Upper lobe of left lung (tissue), 4 donors: ENCODE measurements at regions not wholly inside any gene's neighbourhood (a gene's known extent, or its start where the extent isn't known, plus 50 kb on each side); places are given as distances from the start of the nearest gene placed in this dataset.

ENCODE experiments used
- CTCF ChIP-seq, 6 experiments: fragments of 450-650 bp in 4 of 6; fragments of 200-600 bp in 2 of 6; sonication (generic) in 2 of 6; IDR thresholded peaks; one replicate each; pipeline ENCODE4 v1.5.1; 2016 to 2019; ENCODE audit warnings: antibody characterized with exemption in 6 of 6
- POLR2A ChIP-seq, 4 donors: fragments of 450-650 bp; IDR thresholded peaks; one replicate each; pipeline ENCODE4 v1.5.1; 2016 to 2017; ENCODE audit warnings: antibody characterized with exemption in 4 of 4, mild to moderate bottlenecking in 2 of 4
- POLR2AphosphoS5 ChIP-seq, 2 donors: sonication (generic); formaldehyde crosslinking; IDR thresholded peaks; one replicate each; pipeline ENCODE4 v1.5.1; 2017; ENCODE audit warnings: antibody characterized with exemption in 2 of 2

DNA sequence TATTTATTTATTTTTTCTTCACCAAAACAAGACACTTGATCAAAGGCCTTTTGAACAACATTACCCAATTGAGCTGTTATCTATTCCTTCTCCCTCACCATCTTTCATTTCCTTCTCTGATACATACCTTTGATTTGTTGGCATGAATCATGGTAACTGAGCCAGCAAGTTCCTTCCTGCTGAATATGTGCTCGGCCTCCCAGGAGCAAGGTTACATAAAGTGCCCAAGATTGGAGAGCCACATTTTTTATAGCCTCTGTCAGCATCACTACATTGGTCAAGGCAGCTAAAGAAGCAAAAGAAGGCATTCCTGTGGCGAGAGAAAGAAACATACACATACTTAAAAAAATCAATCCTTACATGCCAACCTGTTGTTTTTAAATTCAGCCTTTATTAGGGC, 369.6 kb downstream of the CYLC2 start:
- TF ChIP-seq CTCF (IDR thresholded peaks at IDR 0.05) (no peak), POLR2A (IDR thresholded peaks at IDR 0.05) (no peak), POLR2AphosphoS5 (IDR thresholded peaks at IDR 0.05) (no peak)
